ENCODE measurements at regions not wholly inside any gene's neighbourhood (a gene's known extent, or its start where the extent isn't known, plus 50 kb on each side); places are given as distances from the start of the nearest gene placed in this dataset.

GRCh38 chr5:133889271-133889905 lies 79.0 kb downstream of the C5orf15 start:
- no peak for TF ChIP-seq MXI1 (conservative IDR thresholded peaks at IDR 0.05; ENCODE audit: poor library complexity, severe bottlenecking)
- TF ChIP-seq EZH2 (IDR thresholded peaks at IDR 0.05; ENCODE audit: borderline replicate concordance, insufficient read depth, low read length, poor library complexity, severe bottlenecking): no peak
- no peak for TF ChIP-seq CTCF (IDR thresholded peaks at IDR 0.05; ENCODE audit: poor library complexity, severe bottlenecking)
- no peak for TF ChIP-seq EP300 (conservative IDR thresholded peaks at IDR 0.05; ENCODE audit: poor library complexity, severe bottlenecking)
- TF ChIP-seq SMC3 (conservative IDR thresholded peaks at IDR 0.05; ENCODE audit: poor library complexity): no peak

Data from neural cell (in vitro differentiated cells).